ENCODE measurements at regions not wholly inside any gene's neighbourhood (a gene's known extent, or its start where the extent isn't known, plus 50 kb on each side); places are given as distances from the start of the nearest gene placed in this dataset.

DNA sequence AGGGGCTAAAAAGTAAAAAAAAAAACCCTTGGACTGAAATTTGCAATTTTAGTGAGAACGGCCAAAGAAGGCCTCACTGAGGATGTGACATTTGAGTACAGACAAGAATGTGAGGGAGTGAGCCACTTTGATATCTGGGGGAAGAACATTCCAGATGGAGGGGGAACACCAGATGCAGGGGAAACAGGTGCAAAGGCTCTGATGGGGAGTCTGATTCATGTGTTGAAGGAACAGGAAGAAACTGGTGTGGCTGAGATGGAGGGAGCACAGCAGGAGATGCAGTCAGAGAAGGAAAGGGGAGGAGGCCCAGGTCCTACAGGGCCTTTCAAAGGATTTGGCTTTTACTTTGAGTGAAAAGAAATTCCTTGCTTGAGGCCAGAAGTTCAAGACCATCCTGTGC lies 615.7 kb upstream of the NRP1 start:
- TF ChIP-seq, protein P1, sequence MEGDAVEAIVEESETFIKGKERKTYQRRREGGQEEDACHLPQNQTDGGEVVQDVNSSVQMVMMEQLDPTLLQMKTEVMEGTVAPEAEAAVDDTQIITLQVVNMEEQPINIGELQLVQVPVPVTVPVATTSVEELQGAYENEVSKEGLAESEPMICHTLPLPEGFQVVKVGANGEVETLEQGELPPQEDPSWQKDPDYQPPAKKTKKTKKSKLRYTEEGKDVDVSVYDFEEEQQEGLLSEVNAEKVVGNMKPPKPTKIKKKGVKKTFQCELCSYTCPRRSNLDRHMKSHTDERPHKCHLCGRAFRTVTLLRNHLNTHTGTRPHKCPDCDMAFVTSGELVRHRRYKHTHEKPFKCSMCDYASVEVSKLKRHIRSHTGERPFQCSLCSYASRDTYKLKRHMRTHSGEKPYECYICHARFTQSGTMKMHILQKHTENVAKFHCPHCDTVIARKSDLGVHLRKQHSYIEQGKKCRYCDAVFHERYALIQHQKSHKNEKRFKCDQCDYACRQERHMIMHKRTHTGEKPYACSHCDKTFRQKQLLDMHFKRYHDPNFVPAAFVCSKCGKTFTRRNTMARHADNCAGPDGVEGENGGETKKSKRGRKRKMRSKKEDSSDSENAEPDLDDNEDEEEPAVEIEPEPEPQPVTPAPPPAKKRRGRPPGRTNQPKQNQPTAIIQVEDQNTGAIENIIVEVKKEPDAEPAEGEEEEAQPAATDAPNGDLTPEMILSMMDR (IDR thresholded peaks at IDR 0.05; ENCODE audit: insufficient read depth, low read length) = no peak
- TF ChIP-seq POLR2AphosphoS5 (IDR thresholded peaks at IDR 0.05; ENCODE audit: low read depth) = no peak
- no peak for TF ChIP-seq GABPA (IDR thresholded peaks at IDR 0.05; ENCODE audit: low read depth)
- no peak for TF ChIP-seq SPI1 (IDR thresholded peaks at IDR 0.05; ENCODE audit: borderline replicate concordance, low read depth)

Data from HL-60 (cell line).